H1 (cell line): ENCODE measurements at regions not wholly inside any gene's neighbourhood (a gene's known extent, or its start where the extent isn't known, plus 50 kb on each side); places are given as distances from the start of the nearest gene placed in this dataset.

Source experiments
- CTCF ChIA-PET: fragments of 300-600 bp; sonication (Branson Sonifier 250); formaldehyde crosslinking; loops from one replicate; lab custom pipeline; 2021; ENCODE audit not compliant: partially characterized antibody; lab: Charles Lee
- POLR2A ChIA-PET: fragments of 300-600 bp; sonication (Branson Sonifier 250); formaldehyde crosslinking; loops from one replicate; lab custom pipeline; 2021; ENCODE audit warnings: inconsistent platforms; ENCODE audit not compliant: partially characterized antibody; lab: Charles Lee
- DNase-seq, 2 experiments: peaks; one replicate each; pipeline versions ENCODE4 v3.0.0 to v3.0.0-alpha.2; 2010 to 2022; ENCODE audit warnings: low spot score in 2 of 2, low read depth in 1 of 2, mixed read lengths in 1 of 2
- FAIRE-seq: peaks from 2 replicates; lab custom pipeline; 2011; peaks lifted over from hg19 to GRCh38; lab: Jason Lieb, UNC
- H2AFZ ChIP-seq: 2 replicates; pipeline ENCODE4 v1.8.1; 2012; ENCODE audit warnings: low read length, inconsistent platforms
- H2AK5ac ChIP-seq: 2 replicates; pipeline ENCODE4 v1.6.1; 2013; ENCODE audit warnings: low read depth, low read length
- H2BK120ac ChIP-seq: replicated peaks from 2 replicates; pipeline ENCODE3; 2013; ENCODE audit warnings: low read depth, low read length, inconsistent platforms
- H2BK12ac ChIP-seq: 2 replicates; pipeline ENCODE4 v1.6.1; 2013; ENCODE audit warnings: low read depth, low read length
- H2BK15ac ChIP-seq: 2 replicates; pipeline ENCODE4 v1.6.1; 2013; ENCODE audit warnings: low read length
- H2BK20ac ChIP-seq: 2 replicates; pipeline ENCODE4 v1.6.1; 2013; ENCODE audit warnings: low read length
- H2BK5ac ChIP-seq: 2 replicates; pipeline ENCODE4 v1.6.1; 2013; ENCODE audit warnings: low read depth, low read length
- H3K14ac ChIP-seq: 2 replicates; pipeline ENCODE4 v1.6.1; 2013; ENCODE audit warnings: inconsistent platforms; ENCODE audit not compliant: insufficient read length
- H3K18ac ChIP-seq: 2 replicates; pipeline ENCODE4 v1.6.1; 2013; ENCODE audit warnings: low read length; ENCODE audit errors: extremely low read depth
- H3K23ac ChIP-seq: 2 replicates; pipeline ENCODE4 v1.6.1; 2013; ENCODE audit warnings: inconsistent platforms; ENCODE audit not compliant: insufficient read length
- H3K23me2 ChIP-seq: 2 replicates; pipeline ENCODE4 v1.6.1; 2013; ENCODE audit warnings: low read depth, low read length
- H3K27ac ChIP-seq: 2 replicates; pipeline ENCODE4 v1.6.1; 2011; ENCODE audit warnings: low read depth, low read length, inconsistent platforms
- H3K27me3 ChIP-seq, 4 experiments: replicated peaks in 1 of 4; 1 replicate in 1 of 4; 2 replicates in 3 of 4; pipeline versions ENCODE4 v1.6.1 to v1.8.1; 2011 to 2013; ENCODE audit warnings: low read length in 3 of 4, mild to moderate bottlenecking in 3 of 4, inconsistent platforms in 2 of 4, mixed read lengths in 2 of 4, moderate library complexity in 1 of 4; ENCODE audit not compliant: control insufficient read depth in 3 of 4, insufficient read depth in 3 of 4; ENCODE audit errors: extremely low read depth in 1 of 4
- H3K36me3 ChIP-seq, 4 experiments: 2 replicates each; pipeline versions ENCODE4 v1.6.1 to v1.8.1; 2011 to 2013; ENCODE audit warnings: mild to moderate bottlenecking in 4 of 4, low read length in 3 of 4, moderate library complexity in 2 of 4, control low read depth in 1 of 4, inconsistent platforms in 1 of 4; ENCODE audit not compliant: insufficient read depth in 4 of 4, control insufficient read depth in 2 of 4
- H3K4ac ChIP-seq: replicated peaks from 2 replicates; pipeline ENCODE3; 2013; ENCODE audit warnings: low read length, low read depth, mixed read lengths, inconsistent platforms; ENCODE audit not compliant: insufficient read length
- H3K4me1 ChIP-seq, 4 experiments: replicated peaks in 1 of 4; 1 replicate in 1 of 4; 2 replicates in 3 of 4; pipeline versions ENCODE4 v1.6.1 to v1.8.1; 2011 to 2013; ENCODE audit warnings: low read length in 3 of 4, inconsistent platforms in 2 of 4, mixed read lengths in 1 of 4; ENCODE audit not compliant: insufficient read depth in 4 of 4, control insufficient read depth in 3 of 4
- H3K4me2 ChIP-seq, 2 experiments: 2 replicates each; pipeline versions ENCODE4 v1.6.1 to v1.8.1; 2011 to 2013; ENCODE audit warnings: low read depth in 2 of 2, low read length in 2 of 2, control low read depth in 1 of 2, inconsistent platforms in 1 of 2, mild to moderate bottlenecking in 1 of 2; ENCODE audit not compliant: insufficient read depth in 1 of 2
- H3K4me3 ChIP-seq, 4 experiments: fragments of 200-600, 300-600 bp in 1 of 4; sonication (generic), shearing (Covaris generic), sonication (Bioruptor Twin) in 1 of 4; 2 replicates each; pipeline versions ENCODE4 v1.5.1 to v1.8.1; 2011 to 2016; ENCODE audit warnings: low read length in 4 of 4, low read depth in 3 of 4, control low read depth in 2 of 4, inconsistent platforms in 2 of 4, mild to moderate bottlenecking in 2 of 4, mixed read lengths in 1 of 4, moderate library complexity in 1 of 4; ENCODE audit not compliant: insufficient read depth in 2 of 4; ENCODE audit errors: extremely low read depth in 1 of 4
- H3K56ac ChIP-seq: replicated peaks from 2 replicates; pipeline ENCODE3; 2013; ENCODE audit warnings: low read depth, mild to moderate bottlenecking, mixed read lengths, low read length, inconsistent platforms; ENCODE audit not compliant: insufficient read length
- H3K79me1 ChIP-seq: 2 replicates; pipeline ENCODE4 v1.6.1; 2013; ENCODE audit warnings: low read depth, low read length, control low read depth
- H3K79me2 ChIP-seq, 2 experiments: 2 replicates each; pipeline versions ENCODE4 v1.6.1 to v1.8.1; 2012 to 2013; ENCODE audit warnings: low read length in 2 of 2, mild to moderate bottlenecking in 2 of 2, inconsistent platforms in 1 of 2; ENCODE audit not compliant: insufficient read depth in 2 of 2, control insufficient read depth in 1 of 2
- H3K9ac ChIP-seq, 4 experiments: replicated peaks in 1 of 4; 1 replicate in 1 of 4; 2 replicates in 3 of 4; pipeline versions ENCODE4 v1.6.1 to v1.8.1; 2011 to 2013; ENCODE audit warnings: low read depth in 3 of 4, low read length in 3 of 4, control low read depth in 2 of 4, mild to moderate bottlenecking in 2 of 4, moderate library complexity in 2 of 4, inconsistent platforms in 1 of 4; ENCODE audit errors: extremely low read depth in 1 of 4
- H3K9me3 ChIP-seq, 2 experiments: 2 replicates each; pipeline versions ENCODE4 v1.6.1 to v1.8.1; 2012 to 2013; ENCODE audit warnings: mild to moderate bottlenecking in 2 of 2, moderate library complexity in 2 of 2, control low read depth in 1 of 2, inconsistent platforms in 1 of 2, low read depth in 1 of 2, low read length in 1 of 2, mixed read lengths in 1 of 2; ENCODE audit not compliant: insufficient read depth in 2 of 2
- H4K20me1 ChIP-seq, 2 experiments: replicated peaks in 1 of 2; 2 replicates each; pipeline versions ENCODE3 to v1.8.1; 2011 to 2013; ENCODE audit warnings: inconsistent platforms in 2 of 2, low read length in 2 of 2, mild to moderate bottlenecking in 1 of 2; ENCODE audit not compliant: insufficient read depth in 2 of 2, control insufficient read depth in 1 of 2
- H4K5ac ChIP-seq: 2 replicates; pipeline ENCODE4 v1.6.1; 2013; ENCODE audit warnings: low read length, low read depth, mixed read lengths, inconsistent platforms; ENCODE audit not compliant: insufficient read length
- H4K8ac ChIP-seq: 2 replicates; pipeline ENCODE4 v1.8.0; 2013; ENCODE audit warnings: mild to moderate bottlenecking, moderate library complexity, low read length, inconsistent platforms; ENCODE audit not compliant: insufficient read depth; ENCODE audit errors: extremely low read depth
- H4K91ac ChIP-seq: replicated peaks from 2 replicates; pipeline ENCODE3; 2013; ENCODE audit warnings: low read length, mixed read lengths, inconsistent platforms; ENCODE audit not compliant: insufficient read length
- BACH1 ChIP-seq: IDR thresholded peaks from 2 replicates; pipeline ENCODE4 v1.6.1; 2012; ENCODE audit warnings: low read length, improper control_type of control experiment
- BCL11A ChIP-seq, 2 experiments: IDR thresholded peaks; one replicate each; pipeline ENCODE4 v1.6.1; 2011; ENCODE audit warnings: low read depth in 2 of 2, low read length in 2 of 2, mild to moderate bottlenecking in 2 of 2
- CBX5 ChIP-seq: fragments of 300-800, 300-1000 bp; sonication (generic); IDR thresholded peaks from 2 replicates; pipeline ENCODE4 v1.7.1; 2016; ENCODE audit warnings: antibody characterized with exemption, low read length, low read depth
- GTF2F1 ChIP-seq: IDR thresholded peaks from 2 replicates; pipeline ENCODE4 v1.6.1; 2012; ENCODE audit warnings: low read depth, low read length, improper control_type of control experiment, borderline replicate concordance
- RBBP5 ChIP-seq: IDR thresholded peaks from 2 replicates; pipeline ENCODE4 v1.7.1; 2012; ENCODE audit warnings: low read depth, mild to moderate bottlenecking, inconsistent platforms, low read length, moderate library complexity, borderline replicate concordance
- RXRA ChIP-seq: IDR thresholded peaks from 2 replicates; pipeline ENCODE4 v1.6.1; 2011; ENCODE audit warnings: low read depth, mild to moderate bottlenecking, low read length, moderate library complexity; ENCODE audit not compliant: insufficient read depth
- SIN3A ChIP-seq, 2 experiments: IDR thresholded peaks in 1 of 2; conservative IDR thresholded peaks in 1 of 2; 2 replicates each; pipeline ENCODE4 v1.6.1; 2011 to 2012; ENCODE audit warnings: low read length in 2 of 2, improper control_type of control experiment in 1 of 2, low read depth in 1 of 2, mild to moderate bottlenecking in 1 of 2
- SP4 ChIP-seq: IDR thresholded peaks from 2 replicates; pipeline ENCODE4 v1.6.1; 2012; ENCODE audit warnings: low read length, inconsistent platforms
- TBP ChIP-seq: IDR thresholded peaks from 2 replicates; pipeline ENCODE4 v1.6.1; 2011; ENCODE audit warnings: low read depth, low read length, improper control_type of control experiment
- WGBS, 2 experiments: shearing (Covaris generic) in 1 of 2; methylation state at CpG; one replicate each; pipeline versions ENCODE4 v1.1.6 to v1.1.7; 2013 to 2015; ENCODE audit warnings: low lambda C conversion rate in 2 of 2, mixed read lengths in 2 of 2, inconsistent platforms in 1 of 2, low coverage in 1 of 2, missing lambda C conversion rate in 1 of 2; ENCODE audit not compliant: insufficient replicate concordance in 2 of 2, insufficient coverage in 1 of 2, insufficient read length in 1 of 2; ENCODE audit errors: extremely low coverage in 1 of 2, missing lambda C conversion rate in 1 of 2; 5-methylcytosine and 5-hydroxymethylcytosine counted together
- TF ChIP-seq, protein P1 (sequence below): IDR thresholded peaks from 2 replicates; pipeline ENCODE4 v1.6.1; 2011; ENCODE audit warnings: low read depth, mild to moderate bottlenecking, low read length; ENCODE audit not compliant: insufficient read depth

DNA sequence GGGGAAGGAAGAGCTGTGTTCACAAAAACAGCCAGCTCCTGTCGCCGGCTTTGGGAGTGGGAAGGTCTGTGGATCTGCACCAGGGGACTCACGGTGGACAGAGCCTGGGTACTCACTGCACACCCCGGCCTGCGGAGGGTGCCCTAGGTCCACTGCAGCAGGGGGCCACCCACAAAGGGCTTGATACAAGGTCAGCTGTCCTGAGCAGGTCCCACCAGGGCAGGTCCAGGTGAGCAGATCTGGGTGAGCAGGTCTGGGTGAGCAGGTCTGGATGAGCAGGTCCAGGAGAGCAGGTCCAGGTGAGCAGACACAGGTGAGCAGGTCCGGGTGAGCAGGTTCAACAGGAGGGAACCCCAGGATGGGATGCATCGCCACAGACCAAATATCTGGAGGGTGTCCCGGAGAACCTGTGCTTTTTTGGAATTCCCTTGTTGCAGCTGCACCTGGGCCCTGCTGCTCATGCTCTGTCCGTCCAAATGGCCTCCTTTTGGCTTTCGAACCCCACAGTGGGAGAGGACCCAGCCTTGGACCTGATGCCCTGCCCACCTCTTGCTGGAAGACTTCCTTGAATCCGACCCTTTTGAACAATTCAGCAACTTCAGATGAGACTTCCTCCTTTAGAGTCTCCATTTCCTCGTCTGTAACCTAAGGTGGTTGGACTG is 485.3 kb downstream of the TBC1D22A start:
- Histone ChIP-seq H2AK5ac (no peak overlapping the region), H4K91ac (no peak overlapping the region), H2BK12ac (no peak overlapping the region), H2AFZ (no peak overlapping the region), H3K4me3 (no peak overlapping the region), H3K9ac (no peak overlapping the region), H2BK15ac (no peak overlapping the region), H4K20me1 (no peaks in the 10 kb centered on the region), H3K56ac (no peak overlapping the region), H4K8ac (no peak overlapping the region), H3K23me2 (no peaks in the 10 kb centered on the region; the same call in 1 of the 2 replicates), H3K4me2 (no peak overlapping the region), H2BK5ac (no peak overlapping the region), H2BK120ac (no peak overlapping the region), H3K27ac (no peak overlapping the region), H3K9me3 (peaks cover 89% of the 10 kb centered on the region in 2 experiments), H3K14ac (no peak overlapping the region), H3K36me3 (no peaks in the 10 kb centered on the region), H3K79me1 (no peaks in the 10 kb centered on the region), H3K79me2 (no peaks in the 10 kb centered on the region), H2BK20ac (no peak overlapping the region), H3K4me1 (no peaks in the 10 kb centered on the region), H3K4ac (no peak overlapping the region), H3K23ac (no peak overlapping the region), H4K5ac (no peak overlapping the region), H3K18ac (no peak overlapping the region), H3K27me3 (no peaks in the 10 kb centered on the region)
- DNase-seq (no peak), FAIRE-seq (no peak)
- CTCF ChIA-PET: no interaction called here
- WGBS, 2 experiments: 80% methylated on average over 12 of the region's 12 CpGs; no CpG with 5 or more reads in 1 of the 2 experiments
- TF ChIP-seq RXRA: no peak
- no peak for TF ChIP-seq CBX5
- TF ChIP-seq BCL11A (IDR thresholded peaks at IDR 0.05; ENCODE audit: low read depth in 2 of 2, low read length in 2 of 2): no peak
- no peak for TF ChIP-seq SIN3A (conservative IDR thresholded peaks at IDR 0.05 in 1 of 2, IDR thresholded peaks at IDR 0.05 in 1 of 2; ENCODE audit: low read depth in 1 of 2, low read length in 2 of 2)
- TF ChIP-seq TBP: no peak
- TF ChIP-seq RBBP5: no peak
- TF ChIP-seq, protein P1, sequence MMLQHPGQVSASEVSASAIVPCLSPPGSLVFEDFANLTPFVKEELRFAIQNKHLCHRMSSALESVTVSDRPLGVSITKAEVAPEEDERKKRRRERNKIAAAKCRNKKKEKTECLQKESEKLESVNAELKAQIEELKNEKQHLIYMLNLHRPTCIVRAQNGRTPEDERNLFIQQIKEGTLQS: no peak
- no peak for TF ChIP-seq GTF2F1
- no peak for TF ChIP-seq SP4
- TF ChIP-seq BACH1: no peak
- POLR2A ChIA-PET: no interaction called here
